ENCODE measurements at regions not wholly inside any gene's neighbourhood (a gene's known extent, or its start where the extent isn't known, plus 50 kb on each side); places are given as distances from the start of the nearest gene placed in this dataset.

DNA sequence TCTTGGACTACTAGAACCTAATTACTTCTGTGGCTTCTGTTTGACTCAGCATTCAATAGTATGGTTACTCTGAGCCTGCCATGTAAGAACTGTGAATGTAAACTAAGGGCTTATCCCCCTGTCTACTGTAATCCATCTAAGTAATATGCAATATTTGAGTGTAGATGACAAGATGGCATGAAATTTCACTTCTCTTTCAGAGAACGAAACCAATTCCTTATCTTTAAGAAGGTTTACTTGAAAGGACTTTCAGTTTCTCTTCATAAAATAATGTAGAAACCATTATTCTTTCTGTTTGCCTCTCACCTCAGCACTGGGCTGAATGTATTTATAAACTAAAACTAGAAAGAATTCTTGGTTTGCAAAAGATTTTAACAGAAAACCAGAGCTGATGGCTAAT, 60.4 kb upstream of the ARID2 start:
- no peak overlapping the region for H3K4me3 ChIP-seq (ENCODE audit: low read depth, low read length)
- DNase-seq (ENCODE audit: low read depth) = no peak
- TF ChIP-seq, protein P1, sequence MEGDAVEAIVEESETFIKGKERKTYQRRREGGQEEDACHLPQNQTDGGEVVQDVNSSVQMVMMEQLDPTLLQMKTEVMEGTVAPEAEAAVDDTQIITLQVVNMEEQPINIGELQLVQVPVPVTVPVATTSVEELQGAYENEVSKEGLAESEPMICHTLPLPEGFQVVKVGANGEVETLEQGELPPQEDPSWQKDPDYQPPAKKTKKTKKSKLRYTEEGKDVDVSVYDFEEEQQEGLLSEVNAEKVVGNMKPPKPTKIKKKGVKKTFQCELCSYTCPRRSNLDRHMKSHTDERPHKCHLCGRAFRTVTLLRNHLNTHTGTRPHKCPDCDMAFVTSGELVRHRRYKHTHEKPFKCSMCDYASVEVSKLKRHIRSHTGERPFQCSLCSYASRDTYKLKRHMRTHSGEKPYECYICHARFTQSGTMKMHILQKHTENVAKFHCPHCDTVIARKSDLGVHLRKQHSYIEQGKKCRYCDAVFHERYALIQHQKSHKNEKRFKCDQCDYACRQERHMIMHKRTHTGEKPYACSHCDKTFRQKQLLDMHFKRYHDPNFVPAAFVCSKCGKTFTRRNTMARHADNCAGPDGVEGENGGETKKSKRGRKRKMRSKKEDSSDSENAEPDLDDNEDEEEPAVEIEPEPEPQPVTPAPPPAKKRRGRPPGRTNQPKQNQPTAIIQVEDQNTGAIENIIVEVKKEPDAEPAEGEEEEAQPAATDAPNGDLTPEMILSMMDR (conservative IDR thresholded peaks at IDR 0.05; ENCODE audit: low read depth, low read length) = no peak

DNA sequence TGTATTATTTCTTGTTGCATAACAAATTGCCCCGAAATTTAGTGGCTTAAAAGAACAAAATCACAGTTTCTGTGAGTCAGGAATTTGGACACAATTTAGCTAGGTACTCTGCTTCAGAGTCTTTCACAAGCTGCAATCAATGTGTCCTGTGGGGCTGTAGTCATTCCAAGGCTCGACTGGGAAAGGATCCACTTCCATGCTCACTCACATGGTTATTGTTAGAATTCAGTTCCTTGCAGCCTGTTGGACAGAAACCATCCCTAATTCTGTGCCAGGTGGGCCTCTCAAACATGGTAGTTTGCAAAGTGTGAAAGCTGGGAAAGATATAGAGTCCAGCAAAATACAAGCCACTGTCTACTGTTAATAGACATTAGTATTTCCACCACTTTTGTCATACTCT, 59.7 kb upstream of the ARID2 start:
- no peak overlapping the region for H3K4me3 ChIP-seq (ENCODE audit: low read depth, low read length)
- TF ChIP-seq, protein P1 (conservative IDR thresholded peaks at IDR 0.05; ENCODE audit: low read depth, low read length) = no peak
- no peak for DNase-seq (ENCODE audit: low read depth)

DNA sequence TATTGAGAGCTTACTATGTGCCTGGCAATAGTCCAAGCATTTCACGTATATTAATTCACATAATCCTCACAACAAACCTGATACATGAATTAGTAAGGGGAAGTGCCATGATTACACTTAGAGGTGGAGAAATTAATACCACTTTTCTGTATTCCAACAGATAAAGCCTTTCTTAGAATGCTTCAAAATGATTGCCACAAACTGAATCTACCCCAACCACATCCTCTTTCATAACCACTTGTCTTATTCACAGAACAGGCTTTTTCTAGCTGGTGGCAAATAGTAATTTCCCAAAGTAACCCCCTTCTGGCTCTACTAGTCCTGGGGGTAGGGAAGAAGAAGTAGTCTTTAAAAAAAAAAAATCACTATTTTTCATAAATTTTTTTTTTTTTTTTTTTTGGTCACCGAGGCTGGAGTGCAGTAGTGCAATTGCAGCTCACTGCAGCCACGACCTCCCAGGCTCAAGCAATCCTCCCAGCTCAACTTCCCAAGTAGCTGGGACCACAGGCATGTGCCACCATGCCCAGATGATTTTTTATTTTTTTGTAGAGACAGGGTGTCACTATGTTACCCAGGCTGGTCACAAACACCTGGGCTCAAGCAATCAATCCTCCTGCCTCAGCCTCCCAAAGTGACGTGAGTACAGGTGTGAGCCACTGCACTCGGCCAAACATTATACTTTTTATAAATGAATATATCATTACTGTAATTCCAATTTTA, 59.0 kb upstream of the ARID2 start:
- no peak overlapping the region for H3K4me3 ChIP-seq (ENCODE audit: low read depth, low read length)
- no peak for DNase-seq (ENCODE audit: low read depth)
- TF ChIP-seq, protein P1 (conservative IDR thresholded peaks at IDR 0.05; ENCODE audit: low read depth, low read length) = no peak

DNA sequence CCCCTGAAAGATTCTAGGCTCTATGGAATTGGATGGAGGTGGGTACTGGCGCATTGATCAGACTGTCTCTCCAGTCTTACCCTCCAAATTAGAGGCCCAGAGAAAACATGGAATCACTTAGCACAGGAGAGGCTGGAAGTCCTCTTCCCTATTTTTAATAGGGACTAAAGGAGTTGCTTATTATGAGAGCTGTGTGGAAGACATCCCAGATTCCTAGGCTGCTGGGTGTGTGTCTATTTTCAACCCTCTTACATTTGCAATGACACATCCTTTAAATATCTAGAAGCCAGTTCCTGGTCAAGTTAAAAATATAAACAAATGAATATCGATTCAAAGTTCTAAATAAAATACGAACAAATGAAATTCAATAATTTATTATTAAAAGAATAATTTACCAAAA, 58.3 kb upstream of the ARID2 start:
- DNase-seq (ENCODE audit: low read depth) = no peak
- no peak overlapping the region for H3K4me3 ChIP-seq (ENCODE audit: low read depth, low read length)
- TF ChIP-seq, protein P1 (conservative IDR thresholded peaks at IDR 0.05; ENCODE audit: low read depth, low read length) = no peak

DNA sequence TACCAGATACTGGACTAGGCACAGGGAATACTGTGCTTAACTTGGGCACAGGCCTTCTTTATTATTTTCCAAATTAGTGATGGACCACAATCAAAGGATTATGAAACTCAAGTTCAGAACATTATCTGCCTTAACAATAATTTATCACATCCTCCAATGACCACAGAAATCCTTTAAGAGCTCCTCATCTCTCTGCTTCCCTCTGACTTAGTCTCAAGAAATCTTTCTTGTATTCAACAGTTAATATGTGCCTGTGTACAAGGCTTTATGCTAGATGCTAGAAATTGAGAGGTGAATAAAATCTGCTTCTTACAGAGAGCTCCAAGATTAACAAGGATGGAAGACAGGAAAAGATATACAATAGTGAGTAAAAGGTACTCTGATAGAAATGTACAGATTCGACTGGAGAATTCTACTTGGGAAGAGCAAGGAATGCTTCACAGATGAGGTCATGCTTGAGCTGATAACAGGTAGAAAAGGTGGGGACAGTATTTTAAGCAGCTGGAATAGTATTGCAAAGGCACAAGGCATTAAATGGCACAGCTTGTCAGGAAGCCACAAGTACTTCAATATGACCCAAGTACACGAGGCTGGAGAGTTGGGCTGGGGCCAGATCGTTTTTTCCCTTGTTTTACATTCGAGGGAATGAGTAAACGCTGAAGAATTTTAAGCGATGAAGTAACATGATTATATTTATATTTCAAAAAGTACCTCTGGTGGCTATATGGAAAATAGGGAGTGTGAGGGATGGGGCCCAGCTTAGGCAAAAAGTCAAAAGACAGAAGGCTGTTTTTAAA, 55.1 kb upstream of the ARID2 start:
- DNase-seq (ENCODE audit: low read depth) = no peak
- H3K4me3 ChIP-seq (ENCODE audit: low read depth, low read length) = no peak overlapping the region
- TF ChIP-seq, protein P1 (conservative IDR thresholded peaks at IDR 0.05; ENCODE audit: low read depth, low read length) = no peak

DNA sequence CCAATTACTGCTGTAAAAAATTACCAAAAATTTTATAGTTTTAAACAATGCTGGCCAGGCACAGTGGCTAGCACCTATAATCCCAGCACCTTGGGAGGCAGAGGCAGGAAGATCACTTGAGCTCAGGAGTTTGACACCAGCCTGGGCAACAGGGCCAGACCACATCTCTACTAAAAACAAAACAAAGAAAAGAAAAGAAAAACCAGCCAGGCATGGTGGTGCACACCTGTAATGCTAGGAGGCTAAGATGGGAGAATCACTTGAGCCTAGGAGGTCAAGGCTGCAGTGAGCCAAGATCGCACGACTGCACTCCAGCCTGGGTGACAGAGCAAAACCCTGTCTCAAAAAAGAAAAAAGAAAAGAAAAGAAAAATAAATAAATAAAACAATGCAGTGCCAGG, 54.0 kb upstream of the ARID2 start:
- TF ChIP-seq, protein P1 (conservative IDR thresholded peaks at IDR 0.05; ENCODE audit: low read depth, low read length) = no peak
- DNase-seq (ENCODE audit: low read depth) = no peak
- H3K4me3 ChIP-seq (ENCODE audit: low read depth, low read length) = no peak overlapping the region
